H1 (cell line): ENCODE measurements at regions not wholly inside any gene's neighbourhood (a gene's known extent, or its start where the extent isn't known, plus 50 kb on each side); places are given as distances from the start of the nearest gene placed in this dataset.
"Not testable (repeated sequence)": the region's sequence is repeated elsewhere in the genome, so short reads cannot be mapped to it uniquely, and the experiment has no call there.

Experiments used
- CTCF ChIA-PET: fragments of 300-600 bp; sonication (Branson Sonifier 250); formaldehyde crosslinking; loops from one replicate; lab custom pipeline; 2021; ENCODE audit not compliant: partially characterized antibody; lab: Charles Lee
- POLR2A ChIA-PET: fragments of 300-600 bp; sonication (Branson Sonifier 250); formaldehyde crosslinking; loops from one replicate; lab custom pipeline; 2021; ENCODE audit warnings: inconsistent platforms; ENCODE audit not compliant: partially characterized antibody; lab: Charles Lee
- DNase-seq, 2 experiments: peaks; one replicate each; pipeline versions ENCODE4 v3.0.0 to v3.0.0-alpha.2; 2010 to 2022; ENCODE audit warnings: low spot score in 2 of 2, low read depth in 1 of 2, mixed read lengths in 1 of 2
- FAIRE-seq: peaks from 2 replicates; lab custom pipeline; 2011; peaks lifted over from hg19 to GRCh38; lab: Jason Lieb, UNC
- H2AFZ ChIP-seq: 2 replicates; pipeline ENCODE4 v1.8.1; 2012; ENCODE audit warnings: low read length, inconsistent platforms
- H2AK5ac ChIP-seq: 2 replicates; pipeline ENCODE4 v1.6.1; 2013; ENCODE audit warnings: low read depth, low read length
- H2BK120ac ChIP-seq: replicated peaks from 2 replicates; pipeline ENCODE3; 2013; ENCODE audit warnings: low read depth, low read length, inconsistent platforms
- H2BK12ac ChIP-seq: 2 replicates; pipeline ENCODE4 v1.6.1; 2013; ENCODE audit warnings: low read depth, low read length
- H2BK15ac ChIP-seq: 2 replicates; pipeline ENCODE4 v1.6.1; 2013; ENCODE audit warnings: low read length
- H2BK20ac ChIP-seq: 2 replicates; pipeline ENCODE4 v1.6.1; 2013; ENCODE audit warnings: low read length
- H2BK5ac ChIP-seq: 2 replicates; pipeline ENCODE4 v1.6.1; 2013; ENCODE audit warnings: low read depth, low read length
- H3K14ac ChIP-seq: 2 replicates; pipeline ENCODE4 v1.6.1; 2013; ENCODE audit warnings: inconsistent platforms; ENCODE audit not compliant: insufficient read length
- H3K18ac ChIP-seq: 2 replicates; pipeline ENCODE4 v1.6.1; 2013; ENCODE audit warnings: low read length; ENCODE audit errors: extremely low read depth
- H3K23ac ChIP-seq: 2 replicates; pipeline ENCODE4 v1.6.1; 2013; ENCODE audit warnings: inconsistent platforms; ENCODE audit not compliant: insufficient read length
- H3K23me2 ChIP-seq: 2 replicates; pipeline ENCODE4 v1.6.1; 2013; ENCODE audit warnings: low read depth, low read length
- H3K27ac ChIP-seq: 2 replicates; pipeline ENCODE4 v1.6.1; 2011; ENCODE audit warnings: low read depth, low read length, inconsistent platforms
- H3K27me3 ChIP-seq, 4 experiments: replicated peaks in 1 of 4; 1 replicate in 1 of 4; 2 replicates in 3 of 4; pipeline versions ENCODE4 v1.6.1 to v1.8.1; 2011 to 2013; ENCODE audit warnings: low read length in 3 of 4, mild to moderate bottlenecking in 3 of 4, inconsistent platforms in 2 of 4, mixed read lengths in 2 of 4, moderate library complexity in 1 of 4; ENCODE audit not compliant: control insufficient read depth in 3 of 4, insufficient read depth in 3 of 4; ENCODE audit errors: extremely low read depth in 1 of 4
- H3K36me3 ChIP-seq, 4 experiments: 2 replicates each; pipeline versions ENCODE4 v1.6.1 to v1.8.1; 2011 to 2013; ENCODE audit warnings: mild to moderate bottlenecking in 4 of 4, low read length in 3 of 4, moderate library complexity in 2 of 4, control low read depth in 1 of 4, inconsistent platforms in 1 of 4; ENCODE audit not compliant: insufficient read depth in 4 of 4, control insufficient read depth in 2 of 4
- H3K4ac ChIP-seq: replicated peaks from 2 replicates; pipeline ENCODE3; 2013; ENCODE audit warnings: low read length, low read depth, mixed read lengths, inconsistent platforms; ENCODE audit not compliant: insufficient read length
- H3K4me1 ChIP-seq, 4 experiments: replicated peaks in 1 of 4; 1 replicate in 1 of 4; 2 replicates in 3 of 4; pipeline versions ENCODE4 v1.6.1 to v1.8.1; 2011 to 2013; ENCODE audit warnings: low read length in 3 of 4, inconsistent platforms in 2 of 4, mixed read lengths in 1 of 4; ENCODE audit not compliant: insufficient read depth in 4 of 4, control insufficient read depth in 3 of 4
- H3K4me2 ChIP-seq, 2 experiments: 2 replicates each; pipeline versions ENCODE4 v1.6.1 to v1.8.1; 2011 to 2013; ENCODE audit warnings: low read depth in 2 of 2, low read length in 2 of 2, control low read depth in 1 of 2, inconsistent platforms in 1 of 2, mild to moderate bottlenecking in 1 of 2; ENCODE audit not compliant: insufficient read depth in 1 of 2
- H3K4me3 ChIP-seq, 4 experiments: fragments of 200-600, 300-600 bp in 1 of 4; sonication (generic), shearing (Covaris generic), sonication (Bioruptor Twin) in 1 of 4; 2 replicates each; pipeline versions ENCODE4 v1.5.1 to v1.8.1; 2011 to 2016; ENCODE audit warnings: low read length in 4 of 4, low read depth in 3 of 4, control low read depth in 2 of 4, inconsistent platforms in 2 of 4, mild to moderate bottlenecking in 2 of 4, mixed read lengths in 1 of 4, moderate library complexity in 1 of 4; ENCODE audit not compliant: insufficient read depth in 2 of 4; ENCODE audit errors: extremely low read depth in 1 of 4
- H3K56ac ChIP-seq: replicated peaks from 2 replicates; pipeline ENCODE3; 2013; ENCODE audit warnings: low read depth, mild to moderate bottlenecking, mixed read lengths, low read length, inconsistent platforms; ENCODE audit not compliant: insufficient read length
- H3K79me1 ChIP-seq: 2 replicates; pipeline ENCODE4 v1.6.1; 2013; ENCODE audit warnings: low read depth, low read length, control low read depth
- H3K79me2 ChIP-seq, 2 experiments: 2 replicates each; pipeline versions ENCODE4 v1.6.1 to v1.8.1; 2012 to 2013; ENCODE audit warnings: low read length in 2 of 2, mild to moderate bottlenecking in 2 of 2, inconsistent platforms in 1 of 2; ENCODE audit not compliant: insufficient read depth in 2 of 2, control insufficient read depth in 1 of 2
- H3K9ac ChIP-seq, 4 experiments: replicated peaks in 1 of 4; 1 replicate in 1 of 4; 2 replicates in 3 of 4; pipeline versions ENCODE4 v1.6.1 to v1.8.1; 2011 to 2013; ENCODE audit warnings: low read depth in 3 of 4, low read length in 3 of 4, control low read depth in 2 of 4, mild to moderate bottlenecking in 2 of 4, moderate library complexity in 2 of 4, inconsistent platforms in 1 of 4; ENCODE audit errors: extremely low read depth in 1 of 4
- H3K9me3 ChIP-seq, 2 experiments: 2 replicates each; pipeline versions ENCODE4 v1.6.1 to v1.8.1; 2012 to 2013; ENCODE audit warnings: mild to moderate bottlenecking in 2 of 2, moderate library complexity in 2 of 2, control low read depth in 1 of 2, inconsistent platforms in 1 of 2, low read depth in 1 of 2, low read length in 1 of 2, mixed read lengths in 1 of 2; ENCODE audit not compliant: insufficient read depth in 2 of 2
- H4K20me1 ChIP-seq, 2 experiments: replicated peaks in 1 of 2; 2 replicates each; pipeline versions ENCODE3 to v1.8.1; 2011 to 2013; ENCODE audit warnings: inconsistent platforms in 2 of 2, low read length in 2 of 2, mild to moderate bottlenecking in 1 of 2; ENCODE audit not compliant: insufficient read depth in 2 of 2, control insufficient read depth in 1 of 2
- H4K5ac ChIP-seq: 2 replicates; pipeline ENCODE4 v1.6.1; 2013; ENCODE audit warnings: low read length, low read depth, mixed read lengths, inconsistent platforms; ENCODE audit not compliant: insufficient read length
- H4K8ac ChIP-seq: 2 replicates; pipeline ENCODE4 v1.8.0; 2013; ENCODE audit warnings: mild to moderate bottlenecking, moderate library complexity, low read length, inconsistent platforms; ENCODE audit not compliant: insufficient read depth; ENCODE audit errors: extremely low read depth
- H4K91ac ChIP-seq: replicated peaks from 2 replicates; pipeline ENCODE3; 2013; ENCODE audit warnings: low read length, mixed read lengths, inconsistent platforms; ENCODE audit not compliant: insufficient read length
- WGBS, 2 experiments: shearing (Covaris generic) in 1 of 2; methylation state at CpG; one replicate each; pipeline versions ENCODE4 v1.1.6 to v1.1.7; 2013 to 2015; ENCODE audit warnings: low lambda C conversion rate in 2 of 2, mixed read lengths in 2 of 2, inconsistent platforms in 1 of 2, low coverage in 1 of 2, missing lambda C conversion rate in 1 of 2; ENCODE audit not compliant: insufficient replicate concordance in 2 of 2, insufficient coverage in 1 of 2, insufficient read length in 1 of 2; ENCODE audit errors: extremely low coverage in 1 of 2, missing lambda C conversion rate in 1 of 2; 5-methylcytosine and 5-hydroxymethylcytosine counted together

DNA sequence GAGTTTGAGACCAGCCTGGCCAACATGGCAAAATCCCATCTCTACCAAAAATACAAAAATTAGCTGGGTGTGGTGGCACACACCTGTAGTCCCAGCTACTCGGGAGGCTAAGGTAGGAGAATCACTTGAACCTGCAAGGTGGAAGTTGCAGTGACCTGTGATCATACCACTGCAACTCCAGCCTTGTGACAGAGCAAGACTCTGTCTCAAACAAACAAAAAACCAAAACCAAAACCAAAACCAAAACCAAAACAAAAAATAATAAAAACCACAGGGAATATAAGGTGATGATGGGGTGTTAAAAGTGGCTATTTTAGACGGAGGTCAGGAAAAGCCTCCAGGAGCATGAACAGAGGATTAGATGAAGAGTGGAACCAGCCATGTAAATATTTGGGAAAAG lies 96.3 kb upstream of the ARRDC3 start:
- H2BK20ac ChIP-seq, H2BK15ac ChIP-seq, H3K56ac ChIP-seq, H4K5ac ChIP-seq, H3K4me2 ChIP-seq, H3K14ac ChIP-seq, H3K4me3 ChIP-seq, H3K4me1 ChIP-seq, H3K18ac ChIP-seq, H3K9me3 ChIP-seq, H4K8ac ChIP-seq, H3K4ac ChIP-seq, H3K36me3 ChIP-seq, H4K20me1 ChIP-seq, H3K79me2 ChIP-seq, H3K79me1 ChIP-seq, H3K23ac ChIP-seq, H2BK12ac ChIP-seq, H2AFZ ChIP-seq, H2BK5ac ChIP-seq, H3K27ac ChIP-seq, POLR2A ChIA-PET, H2BK120ac ChIP-seq, H3K9ac ChIP-seq, DNase-seq, H4K91ac ChIP-seq, H3K23me2 ChIP-seq, H2AK5ac ChIP-seq, H3K27me3 ChIP-seq, FAIRE-seq: not testable (repeated sequence)
- CTCF ChIA-PET = interaction anchor here (0.6 kb wide), 1 partner anchor 1371 kb away, joined by 3 read pairs; no protein-coding TSS in a partner anchor
- 83% methylated on average over 2 of the region's 2 CpGs; no CpG with 5 or more reads in 1 of the 2 experiments for WGBS, 2 experiments
